Tibial artery (tissue), 4 donors: ENCODE measurements at regions not wholly inside any gene's neighbourhood (a gene's known extent, or its start where the extent isn't known, plus 50 kb on each side); places are given as distances from the start of the nearest gene placed in this dataset.
A peak's percentile ranks its signal among the peaks of the same experiment; 100 is the strongest.

ENCODE experiments used
- DNase-seq, 2 donors: peaks; one replicate each; pipeline ENCODE4 v3.0.0-alpha.2; 2019
- H3K27ac ChIP-seq, 2 donors: fragments of 200-600 bp; sonication (generic) in 1 of 2; 1 replicate in 1 of 2; 2 replicates in 1 of 2; pipeline ENCODE4 v1.5.1; 2018 to 2019; ENCODE audit warnings: mild to moderate bottlenecking in 1 of 2
- H3K27me3 ChIP-seq, 2 donors: fragments of 200-600 bp; sonication (generic) in 1 of 2; one replicate each; pipeline versions ENCODE4 v1.5.1 to v1.6.0; 2016 to 2019
- H3K36me3 ChIP-seq, 3 donors: fragments of 200-600 bp; sonication (generic) in 2 of 3; one replicate each; pipeline ENCODE4 v1.5.1; 2016 to 2019; ENCODE audit warnings: mild to moderate bottlenecking in 2 of 3
- H3K4me1 ChIP-seq, 4 donors: fragments of 200-600 bp; sonication (generic) in 2 of 4; 1 replicate in 3 of 4; 2 replicates in 1 of 4; pipeline ENCODE4 v1.5.1; 2016 to 2019
- H3K4me3 ChIP-seq, 2 donors: fragments of 200-600 bp; sonication (generic) in 1 of 2; 1 replicate in 1 of 2; 2 replicates in 1 of 2; pipeline ENCODE4 v1.5.1; 2018 to 2019; ENCODE audit warnings: mild to moderate bottlenecking in 2 of 2
- H3K9me3 ChIP-seq, 3 donors: fragments of 200-600 bp; sonication (generic) in 1 of 3; one replicate each; pipeline ENCODE4 v1.5.1; 2016 to 2019
- CTCF ChIP-seq, 2 experiments: fragments of 200-600 bp in 1 of 2; fragments of 450-650 bp in 1 of 2; IDR thresholded peaks; one replicate each; pipeline ENCODE4 v1.5.1; 2017 to 2019; ENCODE audit warnings: antibody characterized with exemption in 2 of 2, mild to moderate bottlenecking in 1 of 2, moderate library complexity in 1 of 2
- intact Hi-C: fragments of 100-400 bp; cut with DNase I; formaldehyde crosslinking; loops from one replicate; pipeline ENCODE4 v1.15.0; 2023; ENCODE audit warnings: low total_unique reads

GRCh38 chr2:43073401-43073825 is 153.0 kb downstream of the ZFP36L2 start:
- no peak overlapping the region for H3K4me3 ChIP-seq
- no peaks in the 10 kb centered on the region for H3K27me3 ChIP-seq
- TF ChIP-seq CTCF (IDR thresholded peaks at IDR 0.05): no peak
- no peaks in the 10 kb centered on the region for H3K9me3 ChIP-seq
- intact Hi-C loops: loop anchor here (10.0 kb wide), 2 partner anchors 81 to 151 kb away; partner anchors contain the start of gene ZFP36L2
- DNase-seq: peak; percentile 59 to 68
- H3K36me3 ChIP-seq: no peaks in the 10 kb centered on the region
- H3K27ac ChIP-seq: peak overlapping the region; percentile 77 to 84
- H3K4me1 ChIP-seq: peaks cover 0 to 79% (median 68%) of the 10 kb centered on the region in 4 donors

DNA sequence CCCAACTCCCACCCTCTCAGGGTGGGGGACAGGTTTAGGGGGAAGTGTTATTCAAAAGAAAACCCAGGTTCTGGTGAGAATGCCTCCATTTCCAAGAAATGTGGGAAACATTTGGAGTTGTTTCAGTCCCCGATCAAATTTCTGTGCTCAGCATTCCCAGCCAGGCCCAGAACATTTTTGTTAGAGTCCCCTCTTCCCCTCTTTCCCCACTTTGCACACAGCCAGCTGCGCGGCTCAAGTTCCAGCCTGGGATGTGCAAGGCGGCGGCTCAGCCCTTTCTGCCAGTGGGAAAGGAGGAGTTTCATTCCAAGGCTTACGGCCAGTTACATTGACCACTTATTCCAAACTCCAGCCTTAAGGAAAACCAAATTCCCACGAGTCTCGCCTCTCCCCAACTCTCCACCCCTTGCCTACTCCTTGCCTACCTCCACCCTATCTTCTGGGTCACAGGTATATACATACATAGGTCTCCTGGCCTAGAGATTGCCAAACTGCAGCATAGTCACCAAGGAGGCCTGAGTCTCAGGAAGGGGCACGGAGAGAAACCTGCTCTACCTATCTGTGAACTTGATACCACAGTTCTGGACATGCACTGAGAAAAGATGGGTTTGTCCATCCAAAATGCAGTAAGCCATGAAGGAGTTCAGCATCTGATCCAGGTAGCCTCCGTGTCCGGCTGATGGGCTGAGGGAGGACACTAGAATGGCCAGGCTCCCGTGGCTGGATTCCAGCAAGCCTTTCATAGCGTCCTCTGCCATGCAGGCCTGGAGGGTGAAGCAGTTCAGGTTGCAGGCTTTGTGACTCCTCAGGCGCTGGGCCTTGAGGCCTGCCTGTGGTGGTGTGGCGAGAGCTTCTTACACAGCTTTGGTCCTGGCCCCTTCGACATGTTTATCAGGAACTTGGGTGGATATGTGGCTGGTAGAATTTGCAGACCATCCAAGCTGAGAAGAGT is 154.5 kb downstream of the ZFP36L2 start:
- H3K36me3 ChIP-seq: no peaks in the 10 kb centered on the region
- DNase-seq: peak; percentile 60 to 80
- no peaks in the 10 kb centered on the region for H3K27me3 ChIP-seq
- intact Hi-C loops: loop anchor here (10.0 kb wide), 2 partner anchors 83 to 153 kb away; partner anchors contain the start of gene ZFP36L2
- peak overlapping the region; percentile 25 to 37 for H3K27ac ChIP-seq
- no peak for TF ChIP-seq CTCF (IDR thresholded peaks at IDR 0.05)
- H3K9me3 ChIP-seq: no peaks in the 10 kb centered on the region
- peaks cover 0 to 71% (median 62%) of the 10 kb centered on the region in 4 donors for H3K4me1 ChIP-seq
- no peak overlapping the region for H3K4me3 ChIP-seq

GRCh38 chr2:43070676-43071502 is 155.5 kb downstream of the ZFP36L2 start:
- Histone ChIP-seq H3K27me3 (no peaks in the 10 kb centered on the region), H3K4me1 (peaks cover 0 to 61% (median 55%) of the 10 kb centered on the region in 4 donors), H3K4me3 (no peak overlapping the region), H3K9me3 (no peaks in the 10 kb centered on the region), H3K27ac (peak overlapping the region; percentile 25 to 37), H3K36me3 (no peaks in the 10 kb centered on the region)
- DNase-seq: peak in 1 of 2 donors; percentile 65
- intact Hi-C loops: loop anchor here (10.0 kb wide), 2 partner anchors 84 to 154 kb away; partner anchors contain the start of gene ZFP36L2
- TF ChIP-seq CTCF (IDR thresholded peaks at IDR 0.05): no peak

DNA sequence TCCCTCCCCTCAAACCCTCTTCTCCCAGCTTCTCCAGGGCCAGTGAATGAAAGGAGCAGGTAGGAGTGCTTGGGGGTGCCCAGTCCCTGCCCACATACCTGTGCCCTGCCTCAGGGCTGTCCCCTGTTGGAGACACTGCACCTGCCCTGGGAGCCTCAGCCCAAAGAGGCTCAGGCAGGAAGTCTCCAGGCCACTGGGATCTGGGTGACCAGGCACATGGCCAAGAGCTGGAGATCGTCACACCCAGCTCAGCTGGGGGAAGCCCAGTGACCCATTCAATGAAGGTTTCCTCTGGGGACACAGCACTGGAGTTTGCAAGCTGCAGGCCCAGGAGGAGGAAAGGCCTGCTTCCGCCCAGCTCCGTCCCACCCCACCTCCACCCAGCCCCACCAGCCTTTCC is 156.4 kb downstream of the ZFP36L2 start:
- no peaks in the 10 kb centered on the region for H3K9me3 ChIP-seq
- H3K36me3 ChIP-seq: no peaks in the 10 kb centered on the region
- intact Hi-C loops: loop anchor here (10.0 kb wide), 2 partner anchors 85 to 155 kb away; partner anchors contain the start of gene ZFP36L2
- H3K4me1 ChIP-seq: peaks cover 0 to 52% (median 46%) of the 10 kb centered on the region in 4 donors
- H3K27me3 ChIP-seq: no peaks in the 10 kb centered on the region
- no peak for TF ChIP-seq CTCF (IDR thresholded peaks at IDR 0.05)
- no peak overlapping the region for H3K4me3 ChIP-seq
- DNase-seq: peak; percentile 58 to 81
- H3K27ac ChIP-seq: peak overlapping the region in 1 of 2 donors; percentile 37
